AG04450 (cell line): ENCODE measurements at regions not wholly inside any gene's neighbourhood (a gene's known extent, or its start where the extent isn't known, plus 50 kb on each side); places are given as distances from the start of the nearest gene placed in this dataset.

Source experiments
- CTCF ChIA-PET: fragments of 300-600, 350-600 bp; formaldehyde crosslinking; extraction: SDS; loops from one replicate; lab custom pipeline; 2022; ENCODE audit warnings: antibody characterized with exemption, inconsistent platforms; lab: Charles Lee
- POLR2A ChIA-PET: fragments of 350-600 bp; formaldehyde crosslinking; extraction: SDS; loops from one replicate; lab custom pipeline; 2021; ENCODE audit warnings: antibody characterized with exemption, inconsistent platforms; lab: Yijun Ruan, JAX
- DNase-seq: peaks from one replicate; pipeline ENCODE4 v3.0.0-alpha.2; 2011; ENCODE audit warnings: low read depth, low spot score
- H3K27ac ChIP-seq: one replicate; pipeline ENCODE4 v1.5.1; 2012; ENCODE audit warnings: low read depth, low read length, control low read depth
- H3K27me3 ChIP-seq: one replicate; pipeline ENCODE4 v1.6.0; 2012; ENCODE audit warnings: low read length; ENCODE audit not compliant: control insufficient read depth, insufficient read depth
- H3K4me3 ChIP-seq: 2 replicates; pipeline ENCODE4 v1.5.1; 2011; ENCODE audit warnings: mild to moderate bottlenecking, low read depth, low read length, control low read depth
- H3K9me3 ChIP-seq: 2 replicates; pipeline ENCODE4 v1.5.1; 2012; ENCODE audit warnings: low read length; ENCODE audit not compliant: control insufficient read depth, insufficient read depth
- CTCF ChIP-seq: IDR thresholded peaks from 2 replicates; pipeline ENCODE4 v1.5.1; 2011; ENCODE audit warnings: low read depth, low read length, control low read depth, inconsistent platforms

DNA sequence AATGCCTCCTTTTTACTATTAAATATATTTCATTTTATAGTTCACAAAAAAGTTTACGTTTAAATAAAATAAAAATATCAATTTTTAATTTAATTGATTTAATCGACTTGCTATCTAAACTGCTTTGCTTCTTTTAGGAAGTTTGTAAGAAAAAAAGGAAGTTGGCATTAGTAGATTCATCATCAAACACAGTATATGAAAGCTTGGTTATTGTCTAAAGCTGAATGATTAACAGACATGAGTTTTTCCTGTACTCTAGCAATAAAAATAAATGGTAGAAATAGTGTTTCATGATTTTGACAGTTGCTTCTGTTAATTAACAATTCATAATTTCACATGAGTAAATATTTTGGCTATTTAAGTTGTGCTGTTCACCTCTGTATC is 1285.5 kb upstream of the GJE1 start:
- Histone ChIP-seq H3K27ac (no peak overlapping the region), H3K9me3 (no peaks in the 10 kb centered on the region), H3K27me3 (no peaks in the 10 kb centered on the region), H3K4me3 (no peak overlapping the region)
- POLR2A ChIA-PET, result no interaction called here
- TF ChIP-seq CTCF, result no peak
- CTCF ChIA-PET, result no interaction called here
- DNase-seq, result no peak

GRCh38 chr6:140846503-140847261 is 1286.0 kb upstream of the GJE1 start:
- H3K27me3 ChIP-seq, result no peaks in the 10 kb centered on the region
- POLR2A ChIA-PET, result no interaction called here
- no peak for TF ChIP-seq CTCF
- H3K9me3 ChIP-seq, result no peaks in the 10 kb centered on the region
- no peak for DNase-seq
- CTCF ChIA-PET, result no interaction called here
- H3K27ac ChIP-seq, result no peak overlapping the region
- no peak overlapping the region for H3K4me3 ChIP-seq

DNA sequence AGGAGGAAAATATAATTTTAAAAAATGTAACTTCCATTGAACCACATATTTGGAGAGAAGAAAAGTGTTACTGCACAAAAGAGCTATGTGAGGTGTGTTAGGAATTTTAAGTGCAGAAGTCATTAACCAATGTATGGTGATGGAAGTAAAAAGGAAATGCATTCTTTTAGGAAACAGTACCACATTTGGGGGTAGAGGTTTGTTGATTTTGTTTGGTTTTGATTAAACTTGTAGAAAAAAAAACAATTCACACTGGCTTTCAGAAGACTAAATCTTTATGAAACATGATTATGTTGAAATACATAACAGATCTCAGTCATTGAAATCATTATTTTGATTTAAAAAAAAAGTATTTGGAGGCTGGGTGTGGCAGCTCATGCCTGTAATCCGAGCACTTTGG is 1287.0 kb upstream of the GJE1 start:
- no peak for DNase-seq
- H3K4me3 ChIP-seq, result no peak overlapping the region
- H3K27ac ChIP-seq, result no peak overlapping the region
- ChIA-PET CTCF (no interaction called here), POLR2A (no interaction called here)
- H3K9me3 ChIP-seq, result no peaks in the 10 kb centered on the region
- H3K27me3 ChIP-seq, result no peaks in the 10 kb centered on the region
- no peak for TF ChIP-seq CTCF

GRCh38 chr6:140844167-140844566 is 1288.6 kb upstream of the GJE1 start:
- DNase-seq, result no peak
- POLR2A ChIA-PET, result no interaction called here
- CTCF ChIA-PET, result interaction anchor here (0.7 kb wide), 1 partner anchor 157 kb away, joined by 7 read pairs; no protein-coding TSS in a partner anchor

More at GRCh38 chr6:140844167-140844566, 1288.6 kb upstream of the GJE1 start:
- Histone ChIP-seq H3K27ac (no peak overlapping the region), H3K27me3 (no peaks in the 10 kb centered on the region), H3K9me3 (no peaks in the 10 kb centered on the region), H3K4me3 (no peak overlapping the region)
- TF ChIP-seq CTCF, result no peak
